Daoy (cell line): ENCODE measurements at regions not wholly inside any gene's neighbourhood (a gene's known extent, or its start where the extent isn't known, plus 50 kb on each side); places are given as distances from the start of the nearest gene placed in this dataset.
"Not testable (repeated sequence)": the region's sequence is repeated elsewhere in the genome, so short reads cannot be mapped to it uniquely, and the experiment has no call there.

ENCODE experiments used
- DNase-seq: peaks from one replicate; pipeline ENCODE4 v3.0.0-alpha.2; 2015; ENCODE audit warnings: low read depth

- no peak for DNase-seq
These were observed 232.5 kb downstream of the PARP8 start for GRCh38 chr5:50898966-50899365.

DNA sequence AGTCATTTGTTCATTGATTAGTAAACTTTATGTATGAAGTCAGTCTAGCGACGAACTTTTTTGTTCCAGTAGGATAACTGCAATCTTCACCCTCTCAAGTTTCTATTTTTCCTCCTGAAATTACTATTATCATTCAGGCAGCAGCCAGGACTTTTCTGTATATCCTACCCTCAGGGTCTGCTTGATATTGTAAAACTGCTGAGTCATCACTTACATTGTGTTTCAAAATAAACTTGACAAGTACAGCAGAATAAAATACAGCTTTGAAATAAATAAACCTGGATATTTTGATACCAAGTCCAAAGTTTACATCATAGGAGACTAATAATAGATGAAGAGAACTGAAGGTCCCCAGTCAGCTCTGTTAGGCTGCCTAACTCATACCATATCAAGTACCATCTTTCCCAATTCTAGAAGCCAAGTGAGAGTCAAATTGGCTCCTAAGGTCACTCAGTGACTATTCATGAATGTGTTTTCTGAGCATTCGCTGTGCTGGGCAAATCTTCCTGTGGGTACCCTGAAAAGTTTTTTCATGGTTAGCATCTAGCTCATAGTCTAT, 234.6 kb downstream of the PARP8 start:
- DNase-seq = no peak

DNA sequence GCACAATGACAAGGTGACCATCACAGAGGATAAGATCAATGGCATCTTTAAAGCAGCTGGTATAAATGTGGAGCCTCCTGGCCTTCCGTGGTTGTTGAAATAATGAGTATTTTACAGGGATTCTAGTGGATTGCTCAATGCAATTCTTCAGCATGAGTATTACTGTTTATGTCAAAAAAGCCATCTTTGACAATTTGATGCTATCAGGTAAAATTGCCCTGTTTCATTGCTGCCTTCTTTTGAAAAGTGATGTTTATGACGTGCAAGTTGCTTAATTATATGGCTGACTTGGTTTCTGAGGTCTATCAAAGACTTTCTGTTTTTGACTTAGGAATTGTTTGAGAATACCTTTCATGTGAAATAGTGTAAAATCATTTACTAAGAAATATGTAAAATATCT, 237.2 kb downstream of the PARP8 start:
- DNase-seq = no peak

- no peak for DNase-seq
These were observed 239.6 kb downstream of the PARP8 start for GRCh38 chr5:50905996-50906570.

- not testable (repeated sequence) for DNase-seq
These were observed 253.7 kb downstream of the PARP8 start for GRCh38 chr5:50920160-50920559.

- no peak for DNase-seq
These were observed 255.1 kb downstream of the PARP8 start for GRCh38 chr5:50921366-50922133.

DNA sequence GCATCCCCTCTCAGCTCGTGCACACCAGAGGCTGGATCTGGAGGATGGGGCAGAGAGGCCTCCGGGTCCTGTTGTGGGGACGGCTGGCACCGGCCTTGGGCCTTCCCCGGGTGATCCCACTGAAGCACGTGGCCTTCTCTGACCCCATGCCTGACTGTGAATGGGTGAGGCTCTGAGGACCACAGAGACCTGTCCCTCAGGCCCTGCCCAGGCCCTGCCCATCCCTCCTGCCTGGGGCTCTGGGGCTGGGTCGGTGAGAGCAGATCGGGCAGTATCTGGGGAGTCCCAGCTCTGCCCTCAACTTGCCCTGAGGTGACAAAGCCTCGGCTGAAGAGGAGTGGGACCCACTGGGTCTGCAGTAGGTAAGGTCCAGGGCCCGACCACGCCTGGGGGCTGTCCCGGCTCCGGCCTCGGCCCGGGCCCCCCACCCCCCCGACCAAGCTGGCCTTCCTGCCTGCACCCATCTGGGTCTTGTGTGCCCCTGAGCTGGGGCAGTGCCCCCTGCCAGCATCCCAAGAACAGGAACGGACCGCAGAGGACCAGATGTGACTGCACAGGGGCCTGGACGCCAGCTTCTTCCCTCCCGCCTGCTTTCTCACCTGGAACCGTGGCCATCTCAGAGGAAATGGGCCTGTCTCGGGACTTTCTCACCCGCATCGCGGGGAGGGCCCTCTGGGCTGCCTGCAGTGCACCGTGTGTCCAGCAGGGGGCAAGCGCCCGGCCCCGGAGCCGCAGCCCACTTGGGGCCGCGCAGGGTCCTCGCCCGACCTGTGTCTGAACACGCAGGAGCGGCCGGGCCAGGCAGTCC, 255.9 kb downstream of the PARP8 start:
- peak; percentile 32 for DNase-seq

- peak; percentile 6 for DNase-seq
These were observed 256.7 kb downstream of the PARP8 start for GRCh38 chr5:50922942-50923767.

GRCh38 chr5:50923768-50924494, 257.5 kb downstream of the PARP8 start:
- no peak for DNase-seq

GRCh38 chr5:50927953-50928352, 261.5 kb downstream of the PARP8 start:
- no peak for DNase-seq

DNA sequence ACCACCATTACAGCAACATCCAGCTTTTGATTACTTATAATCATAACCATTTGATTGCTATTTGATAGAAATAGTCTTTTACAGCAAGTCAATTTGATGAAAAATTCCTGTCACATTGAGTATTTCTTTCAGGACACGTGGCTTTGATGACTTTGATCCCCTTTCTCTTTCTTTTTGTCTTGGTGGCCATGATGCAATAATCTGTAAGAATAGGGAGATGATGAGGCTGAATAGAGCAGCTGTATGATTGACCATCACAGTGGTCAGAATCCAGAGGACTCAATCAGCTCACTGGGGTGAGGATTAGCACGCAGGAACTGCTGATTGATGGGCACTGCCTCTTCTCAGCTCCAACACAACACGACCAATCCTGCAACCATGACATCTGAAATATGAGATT, 262.7 kb downstream of the PARP8 start:
- DNase-seq = no peak

GRCh38 chr5:50934343-50934742, 267.9 kb downstream of the PARP8 start:
- DNase-seq = no peak

DNA sequence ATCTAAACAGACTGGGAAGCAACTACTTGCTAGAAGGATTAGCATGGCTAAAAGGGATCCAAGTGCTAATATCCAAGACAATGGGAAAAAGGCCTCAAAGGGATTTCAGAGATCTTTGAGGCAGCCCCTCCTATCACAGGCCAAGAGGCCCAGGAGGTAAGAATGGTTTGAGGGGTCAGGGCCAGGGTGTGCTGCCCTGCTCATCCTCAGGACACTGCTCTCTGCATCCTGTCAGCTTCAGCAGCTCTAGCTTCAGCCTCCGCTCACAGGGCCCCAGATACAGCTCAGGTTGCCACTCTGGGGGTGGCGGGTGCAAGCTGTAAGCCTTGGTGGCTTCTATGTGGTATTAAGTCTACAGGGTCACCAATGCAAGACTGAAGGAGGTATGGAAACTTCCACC, 278.7 kb downstream of the PARP8 start:
- DNase-seq = no peak

DNA sequence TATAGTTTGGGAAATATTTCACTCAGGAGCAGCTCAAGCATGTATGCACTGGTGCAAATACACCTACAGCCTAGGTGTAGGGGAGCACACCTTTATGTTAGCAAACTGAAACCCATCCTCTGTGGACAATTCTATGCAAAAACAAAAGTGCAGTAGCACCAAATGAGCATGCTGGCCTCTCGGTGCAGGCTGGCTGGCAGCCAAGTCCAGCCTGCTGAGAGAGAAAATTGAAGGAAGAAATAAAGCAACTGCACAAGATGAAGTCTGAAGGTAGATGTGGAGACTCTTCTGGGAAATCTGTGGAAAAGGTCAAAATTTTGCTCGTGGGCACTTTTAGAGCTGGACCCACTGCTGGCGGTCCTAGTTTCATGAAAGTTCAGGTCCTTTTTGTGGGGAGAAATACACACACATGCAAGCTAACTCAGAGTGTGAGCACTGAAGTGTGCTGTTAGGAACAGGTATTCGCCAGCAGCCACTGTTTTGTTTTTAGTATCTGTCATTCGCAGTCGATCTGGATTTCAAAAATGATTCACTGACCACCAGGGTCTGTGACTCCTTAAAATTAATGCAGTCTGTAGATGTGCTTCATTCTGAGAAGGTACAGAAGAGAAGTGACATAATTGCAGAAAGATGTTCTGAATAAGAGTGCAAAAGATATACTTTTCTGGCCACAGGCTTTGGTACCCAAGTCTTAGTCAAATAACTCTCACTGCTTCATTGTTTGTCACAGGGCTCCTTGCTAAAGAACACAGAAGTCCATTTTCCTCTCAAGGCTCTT, 281.7 kb downstream of the PARP8 start:
- no peak for DNase-seq

GRCh38 chr5:50953290-50953689, 286.9 kb downstream of the PARP8 start:
- DNase-seq = no peak

- DNase-seq = peak; percentile 20
These were observed 292.5 kb downstream of the PARP8 start for GRCh38 chr5:50958852-50959457.

- peak; percentile 81 for DNase-seq
These were observed 296.8 kb downstream of the PARP8 start for GRCh38 chr5:50962934-50963872.

DNA sequence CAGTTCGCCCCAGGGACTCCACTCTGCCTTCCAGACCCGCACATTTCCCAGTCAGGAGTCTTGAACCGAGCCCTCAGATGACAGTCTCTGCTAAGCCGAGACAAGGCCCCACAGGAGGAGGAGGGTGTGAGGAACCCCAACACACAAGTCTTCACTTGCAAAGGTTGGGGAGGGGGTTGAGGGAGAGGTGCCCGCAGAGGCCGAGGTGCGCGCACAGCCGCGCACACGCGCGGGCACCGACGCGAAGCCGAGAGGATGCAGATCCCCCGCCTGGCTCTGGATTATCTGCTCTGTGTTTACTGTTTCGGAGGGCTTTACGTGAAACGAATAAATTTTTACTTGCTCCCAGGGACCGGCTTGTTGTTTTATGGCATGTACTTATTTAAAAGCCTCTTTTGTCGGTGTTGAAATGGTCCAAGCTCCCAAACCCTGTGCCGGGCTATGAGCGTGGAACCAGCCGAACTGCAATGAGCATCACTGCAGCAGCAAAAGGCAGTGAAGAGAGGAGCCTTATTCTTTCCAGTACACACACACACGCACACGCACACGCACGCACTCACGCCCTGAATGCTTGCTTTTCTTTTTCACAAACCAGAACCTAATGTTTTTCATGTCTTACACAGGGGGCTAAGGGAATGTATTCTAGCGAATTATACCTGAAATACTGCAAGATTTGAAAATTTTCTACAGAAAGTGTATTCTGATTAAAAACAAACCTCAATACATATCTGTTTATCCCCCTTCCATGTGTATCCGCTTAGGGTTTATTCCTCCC, 297.7 kb downstream of the PARP8 start:
- DNase-seq = peak; percentile 3
